Spinal cord (tissue), 10 donors: ENCODE measurements at regions not wholly inside any gene's neighbourhood (a gene's known extent, or its start where the extent isn't known, plus 50 kb on each side); places are given as distances from the start of the nearest gene placed in this dataset. TPM values are rescaled to one million over a fixed set of nuclear protein-coding genes. Genes with fewer than 3 reads are reported as not detected.
A peak's percentile ranks its signal among the peaks of the same experiment; 100 is the strongest.
"Not testable (repeated sequence)": the region's sequence is repeated elsewhere in the genome, so short reads cannot be mapped to it uniquely, and the experiment has no call there.

Experiments used
- DNase-seq, 6 donors: peaks; one replicate each; pipeline versions ENCODE4 v3.0.0 to v3.0.0-alpha.2; 2013 to 2015; ENCODE audit warnings: low spot score in 6 of 6, low read depth in 4 of 6
- H3K27ac ChIP-seq: one replicate; pipeline ENCODE4 v1.5.1; 2013; ENCODE audit warnings: low read depth, low read length, control low read depth
- H3K27me3 ChIP-seq: one replicate; pipeline ENCODE4 v1.6.1; 2013; ENCODE audit warnings: low read length; ENCODE audit not compliant: control insufficient read depth, insufficient read depth
- H3K36me3 ChIP-seq: one replicate; pipeline ENCODE4 v1.6.1; 2013; ENCODE audit warnings: low read length; ENCODE audit not compliant: control insufficient read depth, insufficient read depth
- H3K4me1 ChIP-seq: one replicate; pipeline ENCODE4 v1.6.1; 2013; ENCODE audit warnings: low read length; ENCODE audit not compliant: control insufficient read depth, insufficient read depth
- H3K4me3 ChIP-seq: one replicate; pipeline ENCODE4 v1.5.1; 2013; ENCODE audit warnings: low read depth, low read length, control low read depth
- H3K9me3 ChIP-seq: one replicate; pipeline ENCODE4 v1.6.1; 2013; ENCODE audit warnings: low read length; ENCODE audit not compliant: control insufficient read depth, insufficient read depth
- WGBS: methylation state at CpG from one replicate; pipeline ENCODE4 v1.1.5; 2013; ENCODE audit warnings: missing lambda C conversion rate; ENCODE audit not compliant: insufficient coverage; 5-methylcytosine and 5-hydroxymethylcytosine counted together
- small RNA-seq: library from RNA; depleted of rRNA; stranded (forward); fragments of <200 nt; gene quantifications from one replicate; pipeline ENCODE3, GENCODE V24; 2014; ENCODE audit warnings: low replicate concordance
- donor health status: healthy.

DNA sequence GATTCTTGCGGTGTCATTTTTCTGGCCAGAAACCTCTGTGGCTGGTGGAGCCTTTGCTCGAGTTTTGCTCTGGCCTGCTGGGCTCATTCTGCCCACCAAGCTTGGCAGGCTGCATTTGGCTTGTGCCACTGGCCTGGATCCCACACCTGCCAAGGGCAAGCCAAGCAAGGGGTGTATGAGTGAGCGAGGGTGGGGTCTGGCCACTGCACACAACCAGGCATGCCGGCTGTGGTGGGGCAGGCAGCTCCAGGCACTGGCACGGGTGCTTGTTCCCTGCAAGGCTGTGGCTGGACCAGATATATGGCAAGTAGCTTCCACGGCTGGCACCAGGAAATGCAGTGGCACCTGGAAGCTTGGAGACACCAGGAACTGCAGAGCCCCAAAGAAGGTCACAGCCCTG lies 68.6 kb upstream of the PPP3CA start:
- Histone ChIP-seq H3K27ac (no peak overlapping the region), H3K9me3 (no peaks in the 10 kb centered on the region), H3K36me3 (no peaks in the 10 kb centered on the region), H3K4me1 (no peaks in the 10 kb centered on the region), H3K27me3 (no peaks in the 10 kb centered on the region), H3K4me3 (no peak overlapping the region)
- no peak for DNase-seq
- 79% methylated on average over 6 of the region's 6 CpGs for WGBS

DNA sequence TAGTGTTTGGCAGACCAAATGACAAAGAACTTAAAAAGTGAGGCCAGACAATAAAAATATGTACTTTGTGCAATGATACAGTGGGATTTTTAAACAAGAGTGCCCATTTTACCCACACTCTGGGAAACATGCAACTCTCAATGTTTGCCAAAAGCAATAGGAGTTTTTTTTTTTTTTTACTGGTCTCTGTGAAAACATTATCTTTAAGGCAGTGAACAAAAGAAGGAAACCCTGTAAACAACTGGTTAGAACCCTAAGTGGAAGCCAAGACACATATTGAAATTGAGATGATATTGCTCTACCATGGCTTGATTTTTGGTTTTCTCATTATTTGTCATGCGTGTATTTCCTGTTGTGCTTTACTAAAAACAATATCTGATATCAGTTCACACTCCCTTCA lies 67.2 kb upstream of the PPP3CA start:
- no peaks in the 10 kb centered on the region for H3K36me3 ChIP-seq
- no peaks in the 10 kb centered on the region for H3K4me1 ChIP-seq
- no peaks in the 10 kb centered on the region for H3K9me3 ChIP-seq
- no peak overlapping the region for H3K4me3 ChIP-seq
- peak in 1 of 6 donors; percentile 7 for DNase-seq
- no CpG with 5 or more reads among the region's 1 CpG for WGBS
- H3K27me3 ChIP-seq: no peaks in the 10 kb centered on the region
- no peak overlapping the region for H3K27ac ChIP-seq

DNA sequence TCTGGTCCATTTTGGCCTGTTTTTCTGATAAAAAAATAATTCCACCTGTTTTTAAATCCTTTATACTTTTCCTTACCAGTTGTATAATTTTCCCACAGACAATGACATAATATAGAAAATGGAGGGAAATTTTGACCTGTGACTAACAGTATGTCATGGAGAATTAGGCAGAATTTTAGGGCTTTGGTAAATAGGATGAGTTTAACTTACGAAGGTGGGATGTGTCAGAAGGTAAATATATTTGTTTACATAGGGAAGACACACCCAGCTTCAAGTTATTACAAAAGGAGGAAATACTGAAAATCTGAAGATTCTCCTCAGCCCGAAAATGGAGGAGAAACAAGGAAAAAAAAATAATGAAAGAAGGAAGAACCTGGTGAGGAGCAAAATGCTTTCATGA lies 64.6 kb upstream of the PPP3CA start:
- no peak for DNase-seq
- Histone ChIP-seq H3K27me3 (no peaks in the 10 kb centered on the region), H3K27ac (no peak overlapping the region), H3K4me1 (no peaks in the 10 kb centered on the region), H3K36me3 (no peaks in the 10 kb centered on the region), H3K9me3 (no peaks in the 10 kb centered on the region), H3K4me3 (no peak overlapping the region)
- no CpG with 5 or more reads among the region's 2 CpGs for WGBS

DNA sequence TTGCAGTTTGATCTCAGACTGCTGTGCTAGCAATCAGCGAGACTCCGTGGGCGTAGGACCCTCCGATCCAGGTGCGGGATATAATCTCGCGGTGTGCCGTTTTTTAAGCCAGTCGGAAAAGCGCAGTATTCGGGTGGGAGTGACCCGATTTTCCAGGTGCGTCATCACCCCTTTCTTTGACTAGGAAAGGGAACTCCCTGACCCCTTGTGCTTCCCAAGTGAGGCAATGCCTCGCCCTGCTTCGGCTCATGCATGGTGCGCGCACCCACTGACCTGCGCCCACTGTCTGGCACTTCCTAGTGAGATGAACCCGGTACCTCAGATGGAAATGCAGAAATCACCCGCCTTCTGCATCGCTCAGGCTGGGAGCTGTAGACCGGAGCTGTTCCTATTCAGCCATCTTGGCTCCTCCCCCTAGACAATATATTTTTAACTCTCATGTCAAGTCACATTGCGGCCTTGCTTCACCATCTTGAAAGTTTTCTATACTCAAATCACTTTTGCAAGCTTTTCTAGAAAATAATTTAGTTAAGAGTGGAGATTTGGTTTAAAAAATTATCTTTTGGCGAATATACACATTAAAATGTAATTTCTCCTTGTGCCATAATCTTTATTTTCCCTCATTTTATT lies 64.1 kb upstream of the PPP3CA start:
- H3K4me1 ChIP-seq, H3K9me3 ChIP-seq, H3K27me3 ChIP-seq, H3K27ac ChIP-seq, DNase-seq, H3K4me3 ChIP-seq, H3K36me3 ChIP-seq: not testable (repeated sequence)
- WGBS: 99% methylated on average over 21 of the region's 24 CpGs

DNA sequence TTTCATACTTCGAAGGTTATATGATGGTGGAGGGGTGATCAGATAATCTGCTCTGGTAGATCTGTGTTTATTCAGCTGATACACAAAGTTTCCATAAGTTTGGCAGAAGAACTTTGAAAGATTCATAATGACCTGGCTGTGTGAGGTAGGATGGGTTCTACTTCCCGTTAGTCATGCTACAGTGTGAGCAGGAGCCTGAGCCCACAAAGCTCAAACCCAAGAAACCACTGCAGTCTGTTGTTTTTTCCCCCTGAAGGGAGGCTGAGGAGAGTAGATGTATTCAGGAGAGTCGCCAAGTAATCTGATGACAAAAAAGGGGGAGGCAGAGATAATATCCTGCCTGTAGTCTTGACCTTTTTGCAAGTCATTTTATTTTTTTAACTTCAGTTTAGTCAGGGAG lies 52.8 kb upstream of the PPP3CA start:
- no peaks in the 10 kb centered on the region for H3K27me3 ChIP-seq
- H3K27ac ChIP-seq: no peak overlapping the region
- WGBS: no CpG with 5 or more reads among the region's 3 CpGs
- H3K4me3 ChIP-seq: no peak overlapping the region
- H3K9me3 ChIP-seq: no peaks in the 10 kb centered on the region
- no peaks in the 10 kb centered on the region for H3K4me1 ChIP-seq
- no peak for DNase-seq
- H3K36me3 ChIP-seq: no peaks in the 10 kb centered on the region

DNA sequence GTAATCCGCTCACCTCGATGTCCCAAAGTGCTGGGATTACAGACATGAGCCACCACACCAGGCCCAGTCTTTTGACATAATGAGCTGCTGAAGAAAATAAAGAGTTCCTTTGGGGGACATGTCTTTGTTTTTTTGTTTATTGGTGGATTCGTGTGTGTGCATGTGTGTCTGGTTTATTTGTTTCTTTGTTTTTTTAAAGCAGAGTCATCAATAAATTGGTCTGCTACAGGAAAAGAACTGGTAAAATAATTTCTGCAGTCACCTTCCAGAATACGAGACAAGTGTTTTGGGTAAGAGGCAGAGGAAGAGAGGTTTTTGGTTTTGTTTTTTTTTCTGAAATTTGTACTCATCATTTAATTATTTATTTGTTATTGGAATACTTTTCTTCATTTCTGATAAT lies 51.5 kb upstream of the PPP3CA start:
- H3K9me3 ChIP-seq: no peaks in the 10 kb centered on the region
- no peak overlapping the region for H3K27ac ChIP-seq
- no peaks in the 10 kb centered on the region for H3K4me1 ChIP-seq
- no peak for DNase-seq
- no peaks in the 10 kb centered on the region for H3K36me3 ChIP-seq
- 100% methylated on average over 2 of the region's 4 CpGs for WGBS
- no peak overlapping the region for H3K4me3 ChIP-seq
- H3K27me3 ChIP-seq: no peaks in the 10 kb centered on the region

Small RNA genes in the stretch of these regions (small RNA-seq; reads per million reads assigned to genes)
- gene RNU6-462P: not detected
